Fibroblast of skin of back (primary cell): ENCODE measurements at regions not wholly inside any gene's neighbourhood (a gene's known extent, or its start where the extent isn't known, plus 50 kb on each side); places are given as distances from the start of the nearest gene placed in this dataset.
"Not testable (repeated sequence)": the region's sequence is repeated elsewhere in the genome, so short reads cannot be mapped to it uniquely, and the experiment has no call there.

ENCODE experiments used
- DNase-seq: peaks from one replicate; pipeline ENCODE4 v3.0.0-alpha.2; 2013

DNA sequence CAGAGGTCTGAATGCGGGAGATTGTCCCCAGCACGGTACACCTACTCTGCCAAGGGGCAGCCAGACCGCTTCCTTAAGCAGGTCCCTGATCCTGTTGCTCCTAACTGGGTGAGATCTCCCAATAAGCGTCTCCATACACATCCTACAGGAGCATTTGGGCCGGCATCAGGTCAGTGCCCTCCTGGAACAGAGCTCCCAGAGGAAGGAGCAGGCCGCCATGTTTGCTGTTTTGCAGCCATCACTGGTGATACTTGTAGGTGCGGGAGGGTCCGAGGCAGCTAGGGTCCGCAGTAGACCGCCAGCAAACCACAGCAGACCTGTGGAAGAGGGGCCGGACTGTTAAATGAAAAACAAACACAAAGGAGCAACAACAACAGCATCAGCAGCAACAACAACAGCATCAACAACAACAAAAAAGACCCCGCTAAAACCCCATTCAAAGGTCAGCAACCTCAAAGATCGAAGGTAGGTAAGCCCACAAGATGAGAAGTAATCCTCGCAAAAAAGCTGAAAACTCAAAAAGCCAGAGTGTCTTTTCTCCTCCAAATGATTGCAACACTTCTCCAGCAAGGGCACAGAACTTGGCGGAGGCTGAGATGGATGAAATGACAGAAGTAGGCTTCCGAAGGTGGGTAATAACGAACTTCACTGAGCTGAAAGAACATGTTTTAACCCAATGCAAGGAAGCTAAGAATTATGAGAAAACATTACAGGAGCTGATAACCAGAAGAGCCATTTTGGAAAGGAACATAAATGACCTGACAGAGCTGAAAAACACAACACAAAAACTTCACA lies 79.0 kb upstream of the CDH7 start:
- no peak for DNase-seq

DNA sequence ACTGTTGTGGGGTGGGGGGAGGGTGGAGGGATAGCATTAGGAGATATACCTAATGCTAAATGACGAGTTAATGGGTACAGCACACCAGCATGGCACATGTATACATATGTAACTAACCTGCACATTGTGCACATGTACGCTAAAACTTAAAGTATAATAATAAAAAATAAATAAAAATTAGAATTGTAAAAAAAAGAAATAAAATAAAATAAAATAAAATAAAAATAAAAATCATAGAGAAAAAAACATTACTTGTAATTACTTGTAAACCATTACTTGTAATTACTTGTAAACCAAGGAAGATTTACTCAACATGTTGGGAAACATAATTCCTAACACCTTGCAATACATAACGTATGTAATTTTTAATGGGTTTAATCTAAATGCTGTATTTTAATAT lies 80.7 kb upstream of the CDH7 start:
- DNase-seq = not testable (repeated sequence)

DNA sequence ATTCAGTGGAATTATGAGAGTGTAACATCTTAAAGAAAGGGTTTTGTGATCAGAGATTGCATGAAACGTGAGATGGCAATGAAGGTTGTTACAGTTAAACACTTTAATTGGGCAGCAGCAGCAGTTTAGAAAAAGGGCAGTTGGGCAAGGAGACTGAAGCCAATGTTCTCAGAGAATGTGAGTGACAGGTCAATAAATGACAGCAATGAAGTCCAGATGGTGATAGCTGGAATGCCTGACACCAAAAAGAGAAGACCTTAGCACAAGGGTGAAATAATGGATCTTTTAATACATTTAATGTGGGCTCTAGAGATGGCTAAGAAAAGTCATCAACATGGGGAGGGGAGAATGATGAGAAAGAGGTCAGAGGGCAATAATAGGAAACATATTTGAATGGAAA lies 89.4 kb upstream of the CDH7 start:
- DNase-seq = no peak

DNA sequence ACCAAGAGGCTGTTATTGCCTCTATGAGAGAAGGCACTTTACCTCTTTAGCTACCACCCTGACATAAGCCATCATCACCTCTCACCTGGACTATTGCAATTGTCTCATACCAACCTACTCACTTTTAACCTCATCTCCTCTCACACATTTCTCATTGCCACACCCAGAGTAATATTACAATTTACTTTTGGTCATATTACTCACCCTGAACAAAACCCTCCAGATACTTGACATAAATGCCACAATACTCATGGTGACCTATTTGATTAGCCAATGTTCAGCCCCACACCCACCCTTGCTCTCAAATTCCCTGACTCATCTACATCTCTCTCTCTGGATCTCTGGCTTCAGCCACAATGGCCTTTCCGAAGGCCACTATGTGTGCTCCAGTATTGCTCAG lies 90.9 kb upstream of the CDH7 start:
- no peak for DNase-seq

DNA sequence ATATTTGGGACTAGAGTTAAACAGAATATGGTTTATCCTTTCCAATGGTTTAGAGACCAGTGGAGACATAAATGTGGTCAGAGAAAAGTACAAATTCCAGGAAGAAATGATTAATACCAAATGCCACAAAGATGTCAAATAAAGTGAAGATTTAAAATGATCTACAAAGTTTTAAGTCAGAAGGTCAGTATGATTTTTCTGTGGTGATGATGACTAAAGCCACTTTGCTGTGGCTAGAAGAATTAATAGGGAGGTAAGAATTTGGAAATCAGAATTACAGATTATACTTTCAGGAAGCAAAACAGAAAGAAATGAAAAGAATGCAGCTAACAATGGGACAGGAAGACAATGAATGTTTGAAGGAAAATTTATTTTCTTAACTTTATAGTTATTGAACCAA lies 91.5 kb upstream of the CDH7 start:
- DNase-seq = no peak

DNA sequence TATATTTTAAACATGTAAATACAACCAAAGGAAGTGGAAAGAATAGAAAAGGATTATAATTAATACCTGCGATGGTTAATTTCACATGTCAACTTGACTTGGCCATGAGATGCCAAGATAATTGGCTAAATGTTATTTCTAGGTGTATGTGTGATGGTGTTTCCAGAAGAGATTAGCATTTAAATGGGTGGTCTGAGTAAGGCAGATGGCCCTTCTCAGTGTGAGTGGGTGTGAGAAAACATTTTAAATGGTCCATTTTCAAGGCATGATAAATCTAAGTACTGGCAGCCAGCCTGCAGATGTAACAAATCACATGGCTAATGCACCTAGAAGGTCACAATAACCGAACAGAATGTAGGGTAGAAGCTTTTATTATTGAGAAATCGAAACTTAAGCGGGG lies 99.6 kb upstream of the CDH7 start:
- no peak for DNase-seq

DNA sequence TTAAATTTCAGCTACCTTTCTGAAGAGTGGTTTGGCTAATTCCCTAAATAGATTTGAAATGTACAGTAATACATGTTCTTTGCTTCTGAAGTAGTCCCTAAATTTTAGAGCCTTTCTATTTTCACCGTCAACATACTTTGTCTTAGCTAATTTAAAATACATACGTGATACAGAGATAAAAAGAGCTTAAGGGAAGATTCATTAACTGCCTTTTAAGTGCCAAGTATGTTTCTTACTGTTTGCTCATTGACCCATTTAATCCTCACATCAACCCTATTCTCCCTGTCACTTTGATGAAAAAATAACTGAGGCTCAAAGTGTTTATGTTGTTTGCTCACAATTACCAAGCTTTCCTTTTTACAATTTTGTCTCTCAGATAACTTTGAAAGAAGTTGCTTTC lies 118.6 kb upstream of the CDH7 start:
- DNase-seq = no peak

DNA sequence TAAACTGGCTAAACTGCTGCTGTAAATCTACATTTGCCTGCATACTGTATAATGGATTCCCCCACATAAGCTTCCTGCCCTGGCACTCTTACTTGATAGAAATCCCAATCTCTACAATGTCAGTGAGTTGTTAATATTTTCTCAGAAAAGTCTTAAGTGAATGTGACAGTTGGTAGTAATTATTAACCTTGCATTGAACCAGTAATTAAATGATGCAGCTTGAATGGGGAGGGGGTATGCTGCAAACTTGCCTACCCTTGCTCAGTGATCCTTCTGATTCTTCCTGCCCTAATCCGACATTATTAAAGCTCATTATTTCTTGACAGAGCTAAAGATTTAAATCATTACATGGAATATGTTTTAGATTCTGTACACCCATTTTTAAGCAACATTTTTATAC lies 119.0 kb upstream of the CDH7 start:
- no peak for DNase-seq

DNA sequence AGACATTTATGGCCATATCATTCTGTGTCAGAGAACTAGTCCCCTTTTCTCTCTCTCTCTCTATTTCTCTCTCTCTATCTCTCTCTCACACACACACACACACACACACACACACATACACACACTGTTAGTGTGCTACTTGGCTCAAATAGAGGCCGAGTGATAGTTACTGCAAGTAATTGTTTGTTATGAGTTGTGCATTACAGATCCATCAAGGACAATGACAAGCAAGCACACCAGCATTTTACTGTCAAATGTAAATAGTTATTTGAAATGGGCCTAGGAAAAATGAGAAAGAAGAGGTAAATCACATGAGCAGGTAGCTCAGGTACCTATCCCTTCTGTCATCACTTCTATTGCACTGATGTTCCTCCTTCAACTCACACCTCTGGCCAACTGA lies 122.4 kb upstream of the CDH7 start:
- DNase-seq = no peak

DNA sequence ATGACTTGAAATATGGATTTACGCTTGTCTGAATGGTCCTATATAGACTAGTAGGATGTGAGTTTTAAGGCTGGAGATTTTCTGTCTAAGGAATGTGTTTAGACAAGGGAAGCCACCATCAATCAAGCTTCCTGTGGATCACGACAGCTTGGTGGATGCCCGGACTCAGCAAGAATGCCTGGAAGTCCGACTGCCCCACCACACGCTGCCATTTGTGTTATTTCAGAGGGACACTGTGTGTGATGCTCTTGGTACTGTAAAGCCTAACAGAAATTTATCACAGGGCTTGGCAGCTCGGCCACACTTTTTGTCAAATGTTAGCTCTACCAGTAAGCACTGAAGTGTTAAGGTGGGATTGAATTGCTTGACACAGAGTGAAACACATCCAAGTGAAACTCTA lies 127.1 kb upstream of the CDH7 start:
- DNase-seq = no peak

DNA sequence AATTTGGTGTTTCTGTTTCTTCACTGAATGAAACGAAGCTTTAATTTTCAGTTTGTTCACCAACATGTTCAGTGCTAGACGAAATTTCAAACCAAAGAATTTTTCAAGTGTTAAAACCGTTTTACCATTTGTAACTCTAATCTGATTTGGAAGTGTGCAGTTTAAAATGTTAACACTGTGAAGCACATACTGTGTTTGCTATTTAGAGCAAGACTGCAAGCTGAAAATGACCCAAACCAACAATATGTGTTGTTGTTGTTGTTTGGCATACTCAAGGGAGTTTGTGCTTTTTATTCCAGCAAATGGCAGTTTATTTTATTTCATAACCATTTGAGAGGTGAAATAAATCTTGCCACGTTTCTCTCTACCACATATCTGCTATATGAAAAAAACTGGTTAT lies 128.4 kb upstream of the CDH7 start:
- DNase-seq = no peak

DNA sequence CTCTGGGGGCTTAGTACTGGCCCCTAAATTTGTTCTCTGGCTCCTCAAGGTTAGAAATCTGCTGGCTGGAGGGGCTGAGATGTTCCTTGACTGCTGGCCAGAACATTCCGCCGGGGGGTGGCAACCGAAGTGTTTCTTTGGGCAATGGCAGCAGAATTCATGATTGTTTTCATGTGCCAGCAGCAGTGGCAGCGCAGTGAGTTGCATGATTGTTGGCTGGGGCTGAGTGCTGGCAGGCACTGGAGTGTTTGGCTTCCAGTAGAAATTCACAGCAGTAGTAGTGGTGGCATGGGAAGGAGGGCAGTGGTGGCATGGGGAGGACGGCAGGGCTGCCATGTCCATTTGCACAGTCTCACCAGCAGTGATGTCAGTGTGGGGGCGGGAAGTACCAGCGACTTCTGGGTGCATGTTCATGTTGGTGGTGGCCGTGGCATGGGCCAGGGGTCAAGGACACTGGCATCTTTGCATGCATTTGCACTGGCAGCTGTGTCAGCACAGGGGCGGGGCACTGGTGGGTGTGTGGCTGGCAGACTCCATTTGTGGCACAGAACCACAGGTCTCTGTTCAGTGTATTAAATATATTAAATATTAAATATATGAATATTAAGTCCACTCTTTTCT lies 130.6 kb upstream of the CDH7 start:
- no peak for DNase-seq

DNA sequence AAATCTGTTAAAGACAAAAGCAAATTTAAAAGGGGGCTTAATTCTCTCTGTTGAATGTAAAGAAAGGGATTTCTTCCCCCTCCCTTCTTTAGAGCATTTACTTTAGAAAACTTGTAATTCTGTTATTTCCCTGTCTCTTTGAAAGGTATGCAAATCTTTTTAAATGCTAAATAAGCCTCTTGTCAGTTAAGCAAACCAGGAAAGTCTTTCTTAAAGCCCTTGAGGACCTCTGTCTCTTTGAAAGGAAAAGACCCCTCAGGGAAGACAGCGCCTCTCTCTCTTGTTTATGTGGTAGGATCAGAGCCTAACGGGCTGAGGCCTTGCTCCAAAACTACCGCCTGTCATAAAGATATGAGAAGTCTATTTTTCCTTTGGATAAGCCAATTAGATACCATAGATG lies 139.9 kb upstream of the CDH7 start:
- no peak for DNase-seq

DNA sequence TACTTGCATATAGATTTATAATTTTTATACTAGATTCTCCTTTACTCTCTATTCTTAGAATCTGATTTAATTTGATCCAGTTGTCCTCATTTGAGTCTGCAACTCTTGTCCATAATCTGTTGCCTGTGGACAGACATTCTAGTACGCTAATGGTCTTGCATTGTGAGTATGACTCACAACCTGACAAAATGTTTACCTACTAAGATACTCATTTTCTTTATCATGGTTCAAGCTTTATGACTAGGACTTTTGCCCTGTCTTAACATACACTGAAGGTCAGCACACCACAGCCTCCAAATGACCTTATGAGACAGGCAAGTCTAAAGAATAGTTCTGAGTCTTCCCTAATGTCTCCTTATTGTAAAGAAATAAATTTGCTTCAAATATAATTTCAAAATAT lies 142.3 kb upstream of the CDH7 start:
- no peak for DNase-seq

DNA sequence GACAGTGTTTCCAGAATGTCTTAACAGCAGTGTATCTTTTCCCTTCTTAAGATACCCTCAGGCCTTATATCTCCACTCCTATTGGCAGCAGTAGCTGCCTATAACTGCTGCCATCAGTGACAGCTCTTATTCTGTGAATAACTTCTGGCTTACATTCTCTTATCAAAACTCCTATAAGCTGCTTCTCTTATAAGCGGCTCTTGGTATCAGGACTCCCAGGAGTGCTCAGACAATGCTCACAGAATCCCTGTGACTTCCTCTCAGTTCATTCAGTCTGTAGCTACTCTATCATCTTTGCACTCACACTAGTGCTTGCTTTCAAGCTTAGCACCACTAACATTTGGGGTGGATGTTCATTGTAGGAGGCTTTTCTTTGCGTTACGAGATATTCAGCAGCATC lies 143.7 kb upstream of the CDH7 start:
- no peak for DNase-seq

DNA sequence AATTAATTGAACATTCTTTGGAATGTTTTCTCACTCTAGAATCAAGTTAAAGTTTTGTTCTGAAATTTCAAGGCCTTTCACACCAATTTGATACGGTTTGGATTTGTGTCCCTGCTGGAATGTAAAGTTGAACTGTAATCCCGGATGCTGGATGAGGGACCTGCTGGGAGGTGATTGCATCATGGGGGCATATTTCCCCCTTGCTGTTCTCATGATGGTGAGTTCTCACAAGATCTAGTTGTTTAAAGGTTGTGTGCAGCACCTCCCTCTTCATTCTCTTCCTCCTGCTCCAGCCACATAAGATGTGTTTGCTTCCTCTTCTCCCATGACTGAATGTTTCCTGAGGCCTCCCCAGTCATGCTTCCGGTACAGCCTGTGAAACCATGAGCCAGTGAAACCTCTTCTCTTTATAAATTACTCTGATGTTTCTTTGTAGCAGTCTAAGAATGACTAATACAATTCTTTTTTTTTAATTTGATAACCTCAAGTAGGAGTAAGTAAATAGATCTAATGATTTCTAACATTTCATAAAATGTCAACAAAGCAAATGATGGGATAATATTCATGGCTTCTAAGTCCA lies 144.2 kb upstream of the CDH7 start:
- DNase-seq = no peak

DNA sequence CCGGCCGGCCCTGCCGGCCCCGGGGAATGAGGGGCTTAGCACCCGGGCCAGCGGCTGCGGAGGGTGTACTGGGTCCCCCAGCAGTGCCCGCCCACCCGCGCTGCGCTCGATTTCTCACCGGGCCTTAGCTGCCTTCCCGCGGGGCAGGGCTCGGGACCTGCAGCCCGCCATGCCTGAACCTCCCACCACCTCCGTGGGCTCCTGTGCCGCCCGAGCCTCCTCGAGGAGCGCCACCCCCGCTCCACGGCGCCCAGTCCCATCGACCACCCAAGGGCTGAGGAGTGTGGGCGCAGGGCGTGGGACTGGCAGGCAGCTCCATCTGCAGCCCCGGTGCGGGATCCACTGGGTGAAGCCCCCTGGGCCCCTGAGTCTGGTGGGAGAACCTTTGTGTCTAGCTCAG lies 145.5 kb upstream of the CDH7 start:
- DNase-seq = not testable (repeated sequence)

DNA sequence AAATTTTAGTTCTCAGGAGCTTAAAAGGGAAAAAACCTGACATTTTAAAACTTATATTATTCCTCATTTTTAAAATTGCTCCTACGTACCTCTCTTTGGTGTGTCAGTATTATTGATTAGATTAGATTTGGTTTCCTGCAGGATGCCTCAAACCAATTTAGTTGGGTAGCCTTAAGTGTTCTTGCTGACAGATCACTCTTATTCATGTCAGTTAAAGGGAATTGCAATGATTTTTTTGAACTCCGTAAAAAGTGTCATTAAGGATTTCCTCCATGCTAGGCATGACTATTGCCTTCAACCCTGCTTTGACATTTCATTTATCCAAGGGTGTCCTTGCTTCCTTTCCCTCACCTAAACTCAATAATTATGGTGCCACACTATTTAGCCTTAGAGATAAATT lies 149.0 kb upstream of the CDH7 start:
- DNase-seq = no peak

DNA sequence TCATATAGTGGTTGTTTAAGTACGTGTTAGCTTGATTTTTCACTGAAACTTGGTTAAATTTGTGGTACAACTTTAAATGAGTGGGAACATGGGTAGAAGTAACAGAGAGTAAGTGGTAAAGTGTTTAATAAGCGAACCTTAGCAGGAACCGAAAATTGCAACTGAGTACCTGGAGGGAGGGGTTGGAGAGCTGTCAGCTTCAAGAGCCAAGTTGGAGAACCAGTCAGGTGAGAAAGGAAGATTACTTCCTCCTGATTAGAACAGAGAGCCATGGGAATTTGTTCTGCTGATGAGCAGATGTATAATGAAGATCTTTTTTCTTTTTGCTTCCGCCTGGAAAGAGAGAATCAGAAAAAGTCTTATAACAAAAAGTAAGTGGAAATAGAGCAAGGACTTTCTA lies 158.4 kb upstream of the CDH7 start:
- DNase-seq = no peak

DNA sequence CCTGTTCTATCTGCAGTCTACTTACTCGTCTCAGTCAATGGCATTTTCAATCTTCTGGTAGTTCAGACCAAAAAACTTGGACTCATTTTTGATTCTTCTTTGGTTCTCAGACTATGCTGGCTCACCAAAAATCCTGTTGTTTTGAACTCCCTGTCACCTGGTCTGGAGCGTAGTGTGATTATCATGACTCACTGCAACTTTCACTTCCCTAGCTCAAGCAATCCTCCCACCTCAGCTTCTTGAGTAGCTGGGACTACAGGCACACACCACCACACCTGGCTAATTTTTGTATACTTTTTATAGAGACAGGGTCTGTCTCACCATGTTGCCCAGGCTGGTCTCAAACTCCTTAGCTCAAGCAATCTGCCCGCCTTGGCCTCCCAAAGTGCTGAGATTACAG lies 163.3 kb upstream of the CDH7 start:
- DNase-seq = no peak

DNA sequence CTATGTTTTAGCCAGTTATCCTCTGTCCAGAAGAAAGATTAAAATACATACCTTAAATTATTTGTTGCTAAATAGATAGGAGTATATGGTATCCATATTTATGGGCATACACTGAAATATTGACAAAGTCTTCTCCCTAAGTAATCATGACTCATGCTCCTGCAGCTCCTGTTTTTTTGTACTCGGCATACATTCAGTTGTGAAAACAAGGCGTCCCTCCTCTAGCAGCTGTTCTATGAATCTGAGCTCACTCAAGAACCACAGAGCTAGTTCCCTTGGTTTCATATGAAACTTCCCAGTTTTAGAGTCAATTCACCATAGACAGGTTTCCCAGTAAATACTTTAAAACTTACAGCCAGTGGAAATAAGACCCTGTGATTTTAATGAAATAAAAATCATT lies 168.7 kb upstream of the CDH7 start:
- DNase-seq = not testable (repeated sequence)

DNA sequence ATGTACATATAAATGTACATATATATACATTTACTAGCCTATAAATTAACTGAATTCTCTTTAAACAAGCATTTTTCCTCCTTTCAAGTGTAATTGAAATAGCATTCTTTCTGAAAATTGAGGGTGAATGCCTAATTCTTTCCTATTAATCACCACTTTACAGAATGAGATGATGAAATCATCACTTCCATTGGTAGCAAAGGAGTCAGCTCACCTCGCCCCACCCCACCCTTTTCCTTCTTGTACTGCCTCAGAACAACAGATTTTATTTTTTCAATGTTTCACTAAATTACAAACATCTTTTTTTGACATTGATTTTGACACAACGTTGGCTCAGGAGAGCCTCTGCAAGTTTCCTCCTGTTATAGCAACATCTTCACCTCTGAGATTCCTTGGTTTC lies 181.9 kb upstream of the CDH7 start:
- DNase-seq = no peak

DNA sequence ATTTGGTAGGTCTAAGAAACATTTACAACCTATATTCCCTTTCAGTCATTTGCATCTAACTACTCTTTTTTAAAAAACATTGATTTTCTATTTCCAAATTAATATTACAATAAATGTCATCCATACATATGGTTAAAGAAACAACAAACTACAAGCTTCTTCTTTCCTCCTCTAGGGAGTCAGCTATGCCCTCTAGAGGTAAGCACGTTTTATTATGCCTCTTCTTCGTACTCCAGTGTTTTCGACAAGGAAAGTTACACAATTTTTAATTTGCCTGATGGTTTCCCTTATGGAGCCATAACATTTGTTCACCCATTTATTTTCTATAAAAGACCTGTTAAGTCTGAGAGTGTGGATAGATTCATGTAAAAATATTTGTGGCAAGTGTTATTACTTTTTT lies 183.4 kb upstream of the CDH7 start:
- DNase-seq = peak; percentile 3

DNA sequence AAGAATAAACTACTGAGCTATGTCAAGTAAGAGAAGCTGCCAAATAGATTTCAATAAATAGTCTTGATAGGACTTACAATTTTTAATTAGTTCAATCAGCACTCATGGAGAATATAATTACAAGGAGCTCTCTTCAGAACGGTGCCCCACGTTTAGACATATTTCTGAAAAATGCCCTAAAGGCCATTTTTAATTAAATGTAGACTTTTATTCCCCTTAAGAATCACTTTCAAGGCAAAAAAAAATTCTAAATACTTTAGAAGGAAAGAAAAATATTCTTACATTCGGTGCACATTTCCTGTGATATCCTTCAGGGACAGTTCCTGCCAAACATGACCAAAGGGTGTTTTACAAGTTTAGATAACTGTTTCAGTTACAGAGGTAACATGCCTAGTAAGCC lies 202.5 kb upstream of the CDH7 start:
- DNase-seq = no peak
